ENCODE measurements at regions not wholly inside any gene's neighbourhood (a gene's known extent, or its start where the extent isn't known, plus 50 kb on each side); places are given as distances from the start of the nearest gene placed in this dataset.

GRCh38 chrX:131895807-131896206 is 127.3 kb upstream of the STK26 start:
- no peak overlapping the region for H3K4me3 ChIP-seq (ENCODE audit: low read length in 2 of 2)
- H3K4me1 ChIP-seq (ENCODE audit: control insufficient read depth in 1 of 2, insufficient read depth in 2 of 2, low read length in 2 of 2), result no peaks in the 10 kb centered on the region
- H3K36me3 ChIP-seq (ENCODE audit: control insufficient read depth in 1 of 2, insufficient read depth in 2 of 2, low read length in 1 of 2), result no peaks in the 10 kb centered on the region
- WGBS, 2 donors, result 43 to 52% methylated on average over 3 of the region's 3 CpGs
- no peaks in the 10 kb centered on the region for H3K9me3 ChIP-seq (ENCODE audit: control insufficient read depth, low read length)
- no peak for ATAC-seq (ENCODE audit: low FRiP score)
- H3K27me3 ChIP-seq (ENCODE audit: control insufficient read depth in 1 of 2, insufficient read depth in 2 of 2, low read length in 1 of 2), result peaks cover 0 to 4% of the 10 kb centered on the region in 2 donors
- intact Hi-C loops (cut with DNase I), result no loop called here
- H3K27ac ChIP-seq (ENCODE audit: low read depth in 1 of 2, low read length in 2 of 2), result no peak overlapping the region
- no peak for DNase-seq

DNA sequence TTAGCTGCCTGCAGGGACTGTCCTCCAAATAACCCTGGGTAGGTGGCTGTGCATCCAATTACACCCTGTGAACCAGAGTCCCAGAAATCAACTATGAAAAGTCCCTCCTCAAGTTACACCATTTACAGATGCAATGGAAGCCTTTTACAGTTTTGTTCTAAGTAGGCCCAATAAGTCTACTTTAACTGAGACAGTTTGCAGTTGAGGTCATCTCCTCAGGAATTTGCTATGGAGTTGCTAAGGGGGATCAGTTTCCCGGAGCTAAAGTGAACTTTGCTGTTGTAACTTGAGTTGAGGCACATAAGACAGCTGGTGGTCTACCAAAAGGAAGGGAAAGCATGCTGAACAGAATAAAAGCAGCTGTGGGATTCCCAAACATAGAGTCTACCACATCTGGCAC is 121.6 kb upstream of the STK26 start:
- intact Hi-C loops (cut with DNase I), result no loop called here
- WGBS, 2 donors, result 38 to 49% methylated on average over 1 of the region's 1 CpG
- no peak overlapping the region for H3K4me3 ChIP-seq (ENCODE audit: low read length in 2 of 2)
- no peaks in the 10 kb centered on the region for H3K4me1 ChIP-seq (ENCODE audit: control insufficient read depth in 1 of 2, insufficient read depth in 2 of 2, low read length in 2 of 2)
- no peak for DNase-seq
- ATAC-seq (ENCODE audit: low FRiP score), result no peak
- no peaks in the 10 kb centered on the region for H3K9me3 ChIP-seq (ENCODE audit: control insufficient read depth, low read length)
- no peaks in the 10 kb centered on the region for H3K36me3 ChIP-seq (ENCODE audit: control insufficient read depth in 1 of 2, insufficient read depth in 2 of 2, low read length in 1 of 2)
- H3K27ac ChIP-seq (ENCODE audit: low read depth in 1 of 2, low read length in 2 of 2), result no peak overlapping the region
- H3K27me3 ChIP-seq (ENCODE audit: control insufficient read depth in 1 of 2, insufficient read depth in 2 of 2, low read length in 1 of 2), result peaks cover 0 to 4% of the 10 kb centered on the region in 2 donors

DNA sequence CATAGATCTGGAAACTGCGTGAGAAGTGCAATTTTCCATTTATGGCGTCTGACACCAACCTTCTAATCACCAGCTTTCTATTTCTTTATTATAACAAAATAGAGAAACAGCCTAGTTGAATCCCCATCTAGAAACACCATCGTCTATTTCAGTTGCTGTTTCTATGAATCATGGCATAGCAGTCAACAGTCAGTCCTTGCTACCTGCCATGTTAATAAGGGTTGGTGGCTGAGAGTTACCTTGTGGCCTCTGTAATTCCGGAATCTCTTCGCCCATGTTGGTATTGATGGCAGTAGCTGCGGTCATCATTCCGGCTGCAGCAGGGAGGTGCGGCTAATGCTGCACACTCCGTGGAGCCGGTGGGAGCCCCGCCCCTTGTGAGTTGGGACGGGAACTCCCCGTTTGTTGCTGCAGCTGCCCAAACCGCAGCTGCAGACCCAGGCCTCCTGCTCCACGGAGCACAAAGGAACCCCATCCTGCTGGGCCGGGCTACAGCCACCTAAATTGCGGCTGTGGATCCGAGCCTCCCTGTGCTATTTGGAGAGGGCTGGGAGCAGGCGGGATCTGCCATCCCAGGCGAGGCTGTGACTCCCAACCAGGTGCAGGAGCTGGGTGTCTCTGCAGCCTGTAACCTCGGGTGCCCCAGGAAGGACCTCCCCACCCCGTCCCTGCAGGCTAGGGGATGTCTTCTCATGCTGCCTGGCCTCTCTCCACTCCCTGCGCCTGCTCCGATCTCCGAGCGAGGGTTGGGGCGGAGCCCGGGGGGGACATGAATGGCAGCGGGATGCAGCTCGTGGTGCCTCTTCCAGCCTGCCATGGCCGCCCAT is 115.4 kb upstream of the STK26 start:
- Histone ChIP-seq H3K4me1 (ENCODE audit: control insufficient read depth in 1 of 2, insufficient read depth in 2 of 2, low read length in 2 of 2) (no peaks in the 10 kb centered on the region), H3K4me3 (ENCODE audit: low read length in 2 of 2) (no peak overlapping the region), H3K9me3 (ENCODE audit: control insufficient read depth, low read length) (no peaks in the 10 kb centered on the region), H3K36me3 (ENCODE audit: control insufficient read depth in 1 of 2, insufficient read depth in 2 of 2, low read length in 1 of 2) (no peaks in the 10 kb centered on the region), H3K27me3 (ENCODE audit: control insufficient read depth in 1 of 2, insufficient read depth in 2 of 2, low read length in 1 of 2) (no peaks in the 10 kb centered on the region), H3K27ac (ENCODE audit: low read depth in 1 of 2, low read length in 2 of 2) (no peak overlapping the region)
- WGBS, 2 donors, result 75 to 88% methylated on average over 31 of the region's 31 CpGs
- DNase-seq (peak in 1 of 2 donors; percentile 70), ATAC-seq (ENCODE audit: low FRiP score) (no peak)
- intact Hi-C loops (cut with DNase I), result no loop called here

GRCh38 chrX:131910586-131910985 is 112.5 kb upstream of the STK26 start:
- H3K36me3 ChIP-seq (ENCODE audit: control insufficient read depth in 1 of 2, insufficient read depth in 2 of 2, low read length in 1 of 2), result no peaks in the 10 kb centered on the region
- 46 to 72% methylated on average over 1 of the region's 1 CpG for WGBS, 2 donors
- peaks cover 0 to 4% of the 10 kb centered on the region in 2 donors for H3K27me3 ChIP-seq (ENCODE audit: control insufficient read depth in 1 of 2, insufficient read depth in 2 of 2, low read length in 1 of 2)
- DNase-seq, result no peak
- H3K9me3 ChIP-seq (ENCODE audit: control insufficient read depth, low read length), result no peaks in the 10 kb centered on the region
- intact Hi-C loops (cut with DNase I), result no loop called here
- no peaks in the 10 kb centered on the region for H3K4me1 ChIP-seq (ENCODE audit: control insufficient read depth in 1 of 2, insufficient read depth in 2 of 2, low read length in 2 of 2)
- no peak overlapping the region for H3K4me3 ChIP-seq (ENCODE audit: low read length in 2 of 2)
- no peak overlapping the region for H3K27ac ChIP-seq (ENCODE audit: low read depth in 1 of 2, low read length in 2 of 2)
- no peak for ATAC-seq (ENCODE audit: low FRiP score)

GRCh38 chrX:131915488-131915887 is 107.6 kb upstream of the STK26 start:
- no peak overlapping the region for H3K4me3 ChIP-seq (ENCODE audit: low read length in 2 of 2)
- no peak overlapping the region for H3K27ac ChIP-seq (ENCODE audit: low read depth in 1 of 2, low read length in 2 of 2)
- 62 to 77% methylated on average over 3 of the region's 3 CpGs for WGBS, 2 donors
- H3K4me1 ChIP-seq (ENCODE audit: control insufficient read depth in 1 of 2, insufficient read depth in 2 of 2, low read length in 2 of 2), result no peaks in the 10 kb centered on the region
- intact Hi-C loops (cut with DNase I), result no loop called here
- no peaks in the 10 kb centered on the region for H3K36me3 ChIP-seq (ENCODE audit: control insufficient read depth in 1 of 2, insufficient read depth in 2 of 2, low read length in 1 of 2)
- H3K9me3 ChIP-seq (ENCODE audit: control insufficient read depth, low read length), result no peaks in the 10 kb centered on the region
- ATAC-seq (ENCODE audit: low FRiP score), result no peak
- H3K27me3 ChIP-seq (ENCODE audit: control insufficient read depth in 1 of 2, insufficient read depth in 2 of 2, low read length in 1 of 2), result peaks cover 0 to 4% of the 10 kb centered on the region in 2 donors
- no peak for DNase-seq

DNA sequence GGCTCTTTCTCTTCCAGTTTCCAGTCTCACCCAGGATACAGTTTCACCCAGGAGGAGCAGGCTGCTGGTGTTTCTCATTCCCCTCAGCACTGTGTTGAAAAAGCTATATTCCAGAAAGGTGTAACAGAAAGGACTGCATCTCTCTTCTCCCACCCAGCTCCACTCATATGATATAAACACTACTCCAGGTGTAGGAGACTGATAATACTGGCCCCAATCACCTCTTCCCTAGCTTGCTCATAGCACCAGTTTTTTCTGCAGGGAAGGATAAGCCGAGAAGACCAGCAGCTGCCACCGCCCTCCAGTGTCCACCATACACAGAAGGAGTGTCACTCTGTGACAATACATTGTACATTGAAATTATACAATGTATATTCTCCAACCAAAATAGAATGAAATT is 105.5 kb upstream of the STK26 start:
- no peaks in the 10 kb centered on the region for H3K9me3 ChIP-seq (ENCODE audit: control insufficient read depth, low read length)
- 78 to 80% methylated on average over 2 of the region's 2 CpGs for WGBS, 2 donors
- ATAC-seq (ENCODE audit: low FRiP score) (no peak), DNase-seq (no peak)
- H3K4me3 ChIP-seq (ENCODE audit: low read length in 2 of 2), result no peak overlapping the region
- H3K36me3 ChIP-seq (ENCODE audit: control insufficient read depth in 1 of 2, insufficient read depth in 2 of 2, low read length in 1 of 2), result no peaks in the 10 kb centered on the region
- peaks cover 0 to 4% of the 10 kb centered on the region in 2 donors for H3K27me3 ChIP-seq (ENCODE audit: control insufficient read depth in 1 of 2, insufficient read depth in 2 of 2, low read length in 1 of 2)
- no peaks in the 10 kb centered on the region for H3K4me1 ChIP-seq (ENCODE audit: control insufficient read depth in 1 of 2, insufficient read depth in 2 of 2, low read length in 2 of 2)
- no peak overlapping the region for H3K27ac ChIP-seq (ENCODE audit: low read depth in 1 of 2, low read length in 2 of 2)
- intact Hi-C loops (cut with DNase I), result no loop called here

DNA sequence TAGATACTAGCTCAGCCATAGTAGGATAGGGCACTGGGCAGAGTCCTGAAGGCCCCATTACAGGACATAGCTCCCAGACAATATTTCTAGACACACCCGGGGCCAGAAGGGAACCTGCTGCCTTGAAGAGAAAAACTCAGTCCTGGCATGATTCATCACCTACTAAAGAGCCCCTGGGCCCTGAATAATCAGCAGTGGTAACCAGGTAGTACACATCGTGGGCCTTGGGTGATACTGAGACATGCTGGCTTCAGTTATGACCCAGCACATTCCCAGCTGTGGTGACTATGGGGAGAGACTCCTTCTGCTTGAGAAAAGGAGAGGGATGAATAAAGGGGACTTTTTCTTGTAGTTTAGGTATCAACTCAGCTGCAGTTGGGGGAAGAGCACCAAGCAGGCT is 104.3 kb upstream of the STK26 start:
- Histone ChIP-seq H3K27me3 (ENCODE audit: control insufficient read depth in 1 of 2, insufficient read depth in 2 of 2, low read length in 1 of 2) (peaks cover 0 to 4% of the 10 kb centered on the region in 2 donors), H3K4me3 (ENCODE audit: low read length in 2 of 2) (no peak overlapping the region), H3K9me3 (ENCODE audit: control insufficient read depth, low read length) (no peaks in the 10 kb centered on the region), H3K27ac (ENCODE audit: low read depth in 1 of 2, low read length in 2 of 2) (no peak overlapping the region), H3K4me1 (ENCODE audit: control insufficient read depth in 1 of 2, insufficient read depth in 2 of 2, low read length in 2 of 2) (no peaks in the 10 kb centered on the region), H3K36me3 (ENCODE audit: control insufficient read depth in 1 of 2, insufficient read depth in 2 of 2, low read length in 1 of 2) (no peaks in the 10 kb centered on the region)
- no peak for DNase-seq
- ATAC-seq (ENCODE audit: low FRiP score), result no peak
- intact Hi-C loops (cut with DNase I), result no loop called here
- 56 to 80% methylated on average over 2 of the region's 2 CpGs for whole genome bisulfite sequencing, 2 donors

DNA sequence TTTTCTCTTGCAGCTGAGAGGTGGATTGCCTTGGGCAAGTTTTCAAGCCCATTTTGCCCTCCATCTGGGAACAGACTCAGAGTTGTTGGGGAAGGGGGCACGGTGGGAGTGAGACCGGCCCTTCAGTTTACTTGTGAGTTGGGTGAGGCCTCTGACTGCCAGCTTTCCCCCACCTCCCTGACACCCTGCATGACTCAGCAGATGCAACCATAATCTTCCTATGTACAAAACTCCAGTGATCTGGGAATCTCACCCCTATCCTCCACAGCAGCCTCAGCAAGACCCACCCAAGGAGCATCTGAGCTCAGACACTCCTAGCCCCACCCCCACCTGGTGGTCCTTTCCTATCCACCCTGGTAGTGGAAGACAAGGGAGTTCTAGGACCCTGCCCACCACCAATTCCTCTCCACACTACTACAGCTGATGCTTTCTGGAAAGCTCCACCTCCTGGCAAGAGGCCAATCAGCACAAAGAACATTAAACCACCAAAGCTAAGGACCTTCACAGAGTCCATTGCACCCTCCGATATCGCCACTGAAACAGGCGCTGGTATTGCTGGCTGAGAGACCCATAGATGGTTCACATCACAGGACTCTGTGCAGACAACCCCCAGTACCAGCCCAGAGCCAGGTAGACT is 99.4 kb upstream of the STK26 start:
- Histone ChIP-seq H3K9me3 (ENCODE audit: control insufficient read depth, low read length) (no peaks in the 10 kb centered on the region), H3K4me1 (ENCODE audit: control insufficient read depth in 1 of 2, insufficient read depth in 2 of 2, low read length in 2 of 2) (no peaks in the 10 kb centered on the region), H3K27ac (ENCODE audit: low read depth in 1 of 2, low read length in 2 of 2) (no peak overlapping the region), H3K36me3 (ENCODE audit: control insufficient read depth in 1 of 2, insufficient read depth in 2 of 2, low read length in 1 of 2) (no peaks in the 10 kb centered on the region), H3K4me3 (ENCODE audit: low read length in 2 of 2) (no peak overlapping the region), H3K27me3 (ENCODE audit: control insufficient read depth in 1 of 2, insufficient read depth in 2 of 2, low read length in 1 of 2) (no peaks in the 10 kb centered on the region)
- WGBS, 2 donors, result 81 to 93% methylated on average over 5 of the region's 5 CpGs
- DNase-seq (no peak), ATAC-seq (ENCODE audit: low FRiP score) (no peak)
- intact Hi-C loops (cut with DNase I), result no loop called here

GRCh38 chrX:131938749-131939148 is 84.4 kb upstream of the STK26 start:
- no peaks in the 10 kb centered on the region for H3K36me3 ChIP-seq (ENCODE audit: control insufficient read depth in 1 of 2, insufficient read depth in 2 of 2, low read length in 1 of 2)
- no peak overlapping the region for H3K27ac ChIP-seq (ENCODE audit: low read depth in 1 of 2, low read length in 2 of 2)
- intact Hi-C loops (cut with DNase I), result no loop called here
- H3K27me3 ChIP-seq (ENCODE audit: control insufficient read depth in 1 of 2, insufficient read depth in 2 of 2, low read length in 1 of 2), result no peaks in the 10 kb centered on the region
- H3K4me3 ChIP-seq (ENCODE audit: low read length in 2 of 2), result no peak overlapping the region
- no peaks in the 10 kb centered on the region for H3K4me1 ChIP-seq (ENCODE audit: control insufficient read depth in 1 of 2, insufficient read depth in 2 of 2, low read length in 2 of 2)
- ATAC-seq (ENCODE audit: low FRiP score) (no peak), DNase-seq (no peak)
- 63 to 80% methylated on average over 8 of the region's 8 CpGs for WGBS, 2 donors
- no peaks in the 10 kb centered on the region for H3K9me3 ChIP-seq (ENCODE audit: control insufficient read depth, low read length)

All from aorta (tissue), 5 donors.